ENCODE measurements at regions not wholly inside any gene's neighbourhood (a gene's known extent, or its start where the extent isn't known, plus 50 kb on each side); places are given as distances from the start of the nearest gene placed in this dataset.

DNA sequence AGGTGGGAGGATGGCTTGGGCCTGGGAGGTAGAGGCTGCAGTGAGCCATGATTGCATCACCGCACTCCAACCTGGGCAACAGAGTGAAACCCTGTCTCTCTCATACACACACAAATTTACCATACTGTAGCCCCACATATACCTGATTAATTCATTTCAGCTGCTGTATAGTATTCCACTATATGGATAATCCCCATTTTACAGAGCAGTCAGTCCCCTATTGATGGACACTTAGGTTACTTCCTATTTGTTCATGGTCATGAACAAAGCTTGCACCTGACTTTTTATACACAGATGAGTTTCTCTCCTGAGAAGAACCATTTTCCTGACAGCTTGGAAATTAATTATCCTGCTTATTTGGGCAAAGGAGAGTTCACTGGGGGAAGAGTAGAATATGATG is 59.2 kb downstream of the EMX2 start:
- Histone ChIP-seq H3K9me3 (no peaks in the 10 kb centered on the region), H3K4me1 (no peaks in the 10 kb centered on the region), H3K27me3 (peaks cover 0 to 4% of the 10 kb centered on the region in 2 donors), H3K36me3 (no peaks in the 10 kb centered on the region), H3K27ac (no peak overlapping the region), H3K4me3 (no peak overlapping the region)
- 100% methylated on average over 1 of the region's 1 CpG for WGBS, 2 donors
- no peak for DNase-seq (ENCODE audit: low spot score in 2 of 2)
- TF ChIP-seq POLR2A (IDR thresholded peaks at IDR 0.05): no peak
- TF ChIP-seq EP300 (IDR thresholded peaks at IDR 0.05): no peak
- TF ChIP-seq CTCF (IDR thresholded peaks at IDR 0.05): no peak

DNA sequence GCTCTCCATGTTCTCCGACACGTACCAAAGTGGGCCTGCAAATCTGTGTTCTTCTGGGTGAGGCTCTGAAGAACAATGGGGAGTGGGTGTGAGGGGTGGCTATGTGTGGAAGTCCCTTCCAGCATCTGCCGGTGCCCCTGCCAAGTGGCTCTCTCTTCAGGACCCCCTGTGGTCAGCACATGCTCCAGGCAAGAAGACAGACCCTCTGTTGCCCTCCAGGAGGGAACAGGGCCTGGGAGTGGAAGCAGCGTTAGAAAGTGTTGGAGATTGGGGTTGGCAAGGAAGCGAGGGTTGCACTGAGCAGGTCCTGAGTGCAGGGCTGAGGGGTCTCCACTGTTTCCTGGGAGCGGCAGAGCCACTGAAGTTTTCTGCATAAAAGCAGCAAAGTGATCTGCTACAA is 60.5 kb downstream of the EMX2 start:
- Histone ChIP-seq H3K4me3 (no peak overlapping the region), H3K27me3 (no peaks in the 10 kb centered on the region), H3K9me3 (no peaks in the 10 kb centered on the region), H3K4me1 (no peaks in the 10 kb centered on the region), H3K27ac (no peak overlapping the region), H3K36me3 (no peaks in the 10 kb centered on the region)
- WGBS, 2 donors: 79 to 92% methylated on average over 6 of the region's 6 CpGs
- no peak for TF ChIP-seq CTCF (IDR thresholded peaks at IDR 0.05)
- TF ChIP-seq POLR2A (IDR thresholded peaks at IDR 0.05): no peak
- no peak for TF ChIP-seq EP300 (IDR thresholded peaks at IDR 0.05)
- no peak for DNase-seq (ENCODE audit: low spot score in 2 of 2)

DNA sequence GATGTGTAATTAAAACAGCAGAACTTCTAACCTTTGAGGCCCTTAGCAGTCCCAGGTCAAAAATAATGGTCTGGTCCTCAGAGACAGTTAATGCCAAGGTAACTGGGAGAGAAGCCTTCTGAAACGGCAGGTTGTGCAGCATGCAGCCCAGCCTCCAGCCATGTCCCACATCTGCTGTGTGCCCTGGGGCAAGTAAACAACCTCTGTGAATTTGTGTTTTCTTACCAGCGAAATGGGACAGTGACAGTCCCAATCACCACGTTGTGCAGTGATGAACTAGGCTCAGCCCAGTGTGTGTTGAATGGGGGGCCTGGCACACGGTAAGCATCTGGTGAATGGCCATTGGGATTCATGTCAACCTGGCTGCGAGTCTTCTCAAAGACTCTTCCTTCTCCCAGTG is 61.2 kb downstream of the EMX2 start:
- H3K9me3 ChIP-seq: no peaks in the 10 kb centered on the region
- 75 to 77% methylated on average over 4 to 5 of the region's 5 CpGs for WGBS, 2 donors
- no peak overlapping the region for H3K4me3 ChIP-seq
- TF ChIP-seq POLR2A (IDR thresholded peaks at IDR 0.05) (no peak), EP300 (IDR thresholded peaks at IDR 0.05) (no peak), CTCF (IDR thresholded peaks at IDR 0.05) (no peak)
- no peaks in the 10 kb centered on the region for H3K36me3 ChIP-seq
- no peak overlapping the region for H3K27ac ChIP-seq
- no peaks in the 10 kb centered on the region for H3K4me1 ChIP-seq
- no peaks in the 10 kb centered on the region for H3K27me3 ChIP-seq
- no peak for DNase-seq (ENCODE audit: low spot score in 2 of 2)

DNA sequence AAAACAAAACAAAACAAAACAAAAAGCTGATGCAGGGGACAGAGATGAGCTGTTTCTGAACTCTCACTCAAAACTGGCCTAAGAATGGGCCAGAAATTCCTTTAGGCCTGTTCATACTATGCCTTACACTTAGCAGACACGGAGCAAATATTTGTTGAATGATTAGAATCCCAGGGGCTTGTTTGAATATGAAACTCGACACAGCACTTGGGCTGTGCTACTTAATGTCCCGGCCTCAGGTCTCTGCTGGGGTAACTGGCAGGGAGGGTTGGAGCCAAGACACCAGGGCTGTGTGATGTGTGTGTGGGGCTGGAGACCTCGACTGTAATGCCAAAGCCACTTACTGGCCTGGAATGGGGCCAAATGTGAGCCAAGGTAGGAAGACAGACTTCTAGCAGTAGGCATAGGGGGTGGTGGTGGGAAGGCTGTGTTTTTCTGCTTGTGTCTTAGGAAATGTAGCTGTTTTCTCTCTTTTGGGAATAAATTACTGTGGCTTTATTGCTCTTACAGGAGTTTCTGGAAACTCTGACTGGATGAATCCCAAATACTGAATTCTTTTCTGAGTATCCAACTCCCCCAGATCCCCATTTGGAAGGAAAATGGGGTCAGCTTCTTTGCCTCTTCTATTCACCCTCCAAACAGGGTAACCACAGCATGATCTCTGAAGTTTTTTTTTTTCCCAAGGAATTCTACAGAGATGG is 66.7 kb downstream of the EMX2 start:
- no peaks in the 10 kb centered on the region for H3K27me3 ChIP-seq
- H3K4me1 ChIP-seq: no peaks in the 10 kb centered on the region
- no peaks in the 10 kb centered on the region for H3K9me3 ChIP-seq
- peak overlapping the region in 2 of 4 donors; percentile 28 to 59 for H3K27ac ChIP-seq
- whole genome bisulfite sequencing, 2 donors: 12 to 35% methylated on average over 4 of the region's 4 CpGs
- no peaks in the 10 kb centered on the region for H3K36me3 ChIP-seq
- TF ChIP-seq POLR2A (IDR thresholded peaks at IDR 0.05) (no peak), CTCF (IDR thresholded peaks at IDR 0.05) (no peak), EP300 (IDR thresholded peaks at IDR 0.05) (no peak)
- no peak overlapping the region for H3K4me3 ChIP-seq
- DNase-seq (ENCODE audit: low spot score in 2 of 2): peak in 1 of 2 donors; percentile 24

GRCh38 chr10:117609796-117610170 is 67.2 kb downstream of the EMX2 start:
- TF ChIP-seq CTCF (IDR thresholded peaks at IDR 0.05) (no peak), POLR2A (IDR thresholded peaks at IDR 0.05) (no peak), EP300 (IDR thresholded peaks at IDR 0.05) (no peak)
- H3K27ac ChIP-seq: no peak overlapping the region
- no peaks in the 10 kb centered on the region for H3K9me3 ChIP-seq
- DNase-seq (ENCODE audit: low spot score in 2 of 2): no peak
- no peaks in the 10 kb centered on the region for H3K27me3 ChIP-seq
- WGBS, 2 donors: 59 to 62% methylated on average over 4 of the region's 4 CpGs
- H3K4me3 ChIP-seq: no peak overlapping the region
- H3K4me1 ChIP-seq: no peaks in the 10 kb centered on the region
- no peaks in the 10 kb centered on the region for H3K36me3 ChIP-seq
